HL-60 (cell line): ENCODE measurements at regions not wholly inside any gene's neighbourhood (a gene's known extent, or its start where the extent isn't known, plus 50 kb on each side); places are given as distances from the start of the nearest gene placed in this dataset.

Experiments
- DNase-seq, 2 experiments: peaks; one replicate each; pipeline ENCODE4 v3.0.0-alpha.2; 2010 to 2020; ENCODE audit warnings: low read depth in 1 of 2, low spot score in 1 of 2
- H3K27ac ChIP-seq: fragments of 250-450 bp; sonication (Bioruptor Pico); replicated peaks from 2 replicates; pipeline ENCODE4 v1.5.1; 2020; ENCODE audit warnings: mild to moderate bottlenecking, moderate library complexity
- H3K27me3 ChIP-seq: fragments of 250-450 bp; sonication (Bioruptor Pico); 2 replicates; pipeline ENCODE4 v1.5.1; 2021; ENCODE audit warnings: mild to moderate bottlenecking, moderate library complexity; ENCODE audit not compliant: insufficient read depth, poor library complexity, severe bottlenecking
- H3K4me3 ChIP-seq: replicated peaks from 2 replicates; pipeline ENCODE4 v1.5.1; 2011; ENCODE audit warnings: mild to moderate bottlenecking, control low read depth, low read length; ENCODE audit not compliant: insufficient read depth
- CTCF ChIP-seq: IDR thresholded peaks from one replicate; pipeline ENCODE4 v1.5.1; 2011; ENCODE audit warnings: low read length, control low read depth, inconsistent platforms; ENCODE audit not compliant: insufficient read depth
- GABPA ChIP-seq: IDR thresholded peaks from 2 replicates; pipeline ENCODE4 v1.6.1; 2012; ENCODE audit warnings: low read depth
- POLR2AphosphoS5 ChIP-seq: IDR thresholded peaks from 2 replicates; pipeline ENCODE4 v1.6.1; 2012; ENCODE audit warnings: low read depth
- REST ChIP-seq: IDR thresholded peaks from 2 replicates; pipeline ENCODE4 v1.6.1; 2012; ENCODE audit warnings: low read depth; ENCODE audit not compliant: insufficient replicate concordance
- SPI1 ChIP-seq: IDR thresholded peaks from 2 replicates; pipeline ENCODE4 v1.6.1; 2012; ENCODE audit warnings: low read depth, mild to moderate bottlenecking, borderline replicate concordance

- DNase-seq = no peak
- TF ChIP-seq GABPA (no peak), REST (no peak), POLR2AphosphoS5 (no peak), SPI1 (no peak), CTCF (no peak)
These were observed 236.2 kb downstream of the NNT start for GRCh38 chr5:43839218-43839617.

GRCh38 chr5:43837996-43838395, 235.0 kb downstream of the NNT start:
- no peak for TF ChIP-seq CTCF
- no peak for TF ChIP-seq REST
- no peak for TF ChIP-seq SPI1
- TF ChIP-seq GABPA = no peak
- no peak for TF ChIP-seq POLR2AphosphoS5
- H3K4me3 ChIP-seq = no peak overlapping the region
- H3K27me3 ChIP-seq = no peaks in the 10 kb centered on the region
- DNase-seq = no peak
- no peak overlapping the region for H3K27ac ChIP-seq

More at GRCh38 chr5:43839218-43839617, 236.2 kb downstream of the NNT start:
- H3K4me3 ChIP-seq = no peak overlapping the region
- no peaks in the 10 kb centered on the region for H3K27me3 ChIP-seq
- no peak overlapping the region for H3K27ac ChIP-seq

GRCh38 chr5:43837091-43837490, 234.1 kb downstream of the NNT start:
- H3K4me3 ChIP-seq = no peak overlapping the region
- no peaks in the 10 kb centered on the region for H3K27me3 ChIP-seq
- H3K27ac ChIP-seq = no peak overlapping the region
- no peak for DNase-seq
- no peak for TF ChIP-seq REST
- TF ChIP-seq POLR2AphosphoS5 = no peak
- no peak for TF ChIP-seq SPI1
- no peak for TF ChIP-seq GABPA
- no peak for TF ChIP-seq CTCF
